VCaP (cell line): ENCODE measurements at regions not wholly inside any gene's neighbourhood (a gene's known extent, or its start where the extent isn't known, plus 50 kb on each side); places are given as distances from the start of the nearest gene placed in this dataset.
A peak's percentile ranks its signal among the peaks of the same experiment; 100 is the strongest.
"Not testable (repeated sequence)": the region's sequence is repeated elsewhere in the genome, so short reads cannot be mapped to it uniquely, and the experiment has no call there.

Source experiments
- H3K27ac ChIP-seq: fragments of 450-650 bp; 2 replicates; pipeline ENCODE4 v1.5.1; 2017
- CTCF ChIP-seq: fragments of 450-650 bp; conservative IDR thresholded peaks from 2 replicates; pipeline ENCODE4 v1.5.1; 2017; ENCODE audit warnings: mild to moderate bottlenecking, moderate library complexity

GRCh38 chrX:41002026-41002425 is 83.2 kb upstream of the USP9X start:
- no peak for TF ChIP-seq CTCF
- H3K27ac ChIP-seq: no peak overlapping the region

GRCh38 chrX:41003506-41004270 is 81.6 kb upstream of the USP9X start:
- no peak overlapping the region for H3K27ac ChIP-seq

GRCh38 chrX:41005445-41005992 is 79.7 kb upstream of the USP9X start:
- no peak overlapping the region for H3K27ac ChIP-seq
- no peak for TF ChIP-seq CTCF

More at GRCh38 chrX:41003506-41004270, 81.6 kb upstream of the USP9X start:
- TF ChIP-seq CTCF: no peak

- TF ChIP-seq CTCF: 0 out of 2 replicates have a peak, but pooled peaks have one; percentile 13
- H3K27ac ChIP-seq: peak overlapping the region; percentile 85
These were observed 75.1 kb upstream of the USP9X start for GRCh38 chrX:41009850-41010846.

- no peak overlapping the region for H3K27ac ChIP-seq
- TF ChIP-seq CTCF: no peak
These were observed 70.4 kb upstream of the USP9X start for GRCh38 chrX:41014776-41015360.

- not testable (repeated sequence) for H3K27ac ChIP-seq
These were observed 67.5 kb upstream of the USP9X start for GRCh38 chrX:41017785-41018184.

- not testable (repeated sequence) for H3K27ac ChIP-seq
These were observed 66.7 kb upstream of the USP9X start for GRCh38 chrX:41018391-41019040.

GRCh38 chrX:41019041-41019392 is 66.2 kb upstream of the USP9X start:
- no peak overlapping the region for H3K27ac ChIP-seq
- no peak for TF ChIP-seq CTCF
